Stomach (tissue), 4 donors: ENCODE measurements at regions not wholly inside any gene's neighbourhood (a gene's known extent, or its start where the extent isn't known, plus 50 kb on each side); places are given as distances from the start of the nearest gene placed in this dataset.

Experiments
- POLR2A ChIP-seq, 4 donors: fragments of 450-650 bp; IDR thresholded peaks; one replicate each; pipeline ENCODE4 v1.6.1; 2016; ENCODE audit warnings: antibody characterized with exemption in 4 of 4, control low read depth in 2 of 4, mild to moderate bottlenecking in 1 of 4, moderate library complexity in 1 of 4
- POLR2AphosphoS5 ChIP-seq, 3 donors: sonication (generic); formaldehyde crosslinking; IDR thresholded peaks; one replicate each; pipeline ENCODE4 v1.6.1; 2016; ENCODE audit warnings: antibody characterized with exemption in 3 of 3
- TF ChIP-seq, protein P1 (sequence below), 7 experiments: fragments of 450-650 bp in 4 of 7; fragments of 200-600 bp in 3 of 7; sonication (generic) in 3 of 7; IDR thresholded peaks; one replicate each; pipeline ENCODE4 v1.5.1; 2016 to 2019; ENCODE audit warnings: antibody characterized with exemption in 7 of 7, control low read depth in 2 of 7, mild to moderate bottlenecking in 1 of 7

DNA sequence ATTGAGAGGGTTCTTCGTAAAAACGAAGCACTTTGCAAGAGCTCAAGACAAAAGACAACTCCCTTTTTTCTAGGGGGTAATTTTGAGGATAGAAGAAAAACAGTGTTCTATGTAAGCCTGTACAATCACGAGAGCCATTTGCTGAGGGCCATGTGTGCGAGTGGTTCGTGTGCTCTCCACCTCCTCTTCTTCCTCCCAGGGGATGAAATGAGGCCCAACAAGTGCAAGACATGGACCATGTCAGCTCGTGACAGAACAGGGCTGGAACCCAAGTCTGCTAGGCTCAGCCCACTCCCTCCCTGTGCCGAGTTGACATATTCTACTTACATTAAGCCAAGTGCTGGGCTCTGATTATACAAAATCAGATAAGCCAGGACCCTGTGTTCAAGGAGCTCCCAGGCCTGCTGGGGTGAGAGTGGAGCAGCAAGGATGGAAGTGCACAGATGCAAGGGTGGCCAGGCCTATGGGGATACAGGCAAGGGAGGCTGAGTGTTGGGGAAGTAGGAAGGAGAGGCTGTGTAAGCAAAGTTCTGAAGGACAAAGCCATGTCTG, 97.9 kb upstream of the MSX2 start:
- TF ChIP-seq, protein P1, sequence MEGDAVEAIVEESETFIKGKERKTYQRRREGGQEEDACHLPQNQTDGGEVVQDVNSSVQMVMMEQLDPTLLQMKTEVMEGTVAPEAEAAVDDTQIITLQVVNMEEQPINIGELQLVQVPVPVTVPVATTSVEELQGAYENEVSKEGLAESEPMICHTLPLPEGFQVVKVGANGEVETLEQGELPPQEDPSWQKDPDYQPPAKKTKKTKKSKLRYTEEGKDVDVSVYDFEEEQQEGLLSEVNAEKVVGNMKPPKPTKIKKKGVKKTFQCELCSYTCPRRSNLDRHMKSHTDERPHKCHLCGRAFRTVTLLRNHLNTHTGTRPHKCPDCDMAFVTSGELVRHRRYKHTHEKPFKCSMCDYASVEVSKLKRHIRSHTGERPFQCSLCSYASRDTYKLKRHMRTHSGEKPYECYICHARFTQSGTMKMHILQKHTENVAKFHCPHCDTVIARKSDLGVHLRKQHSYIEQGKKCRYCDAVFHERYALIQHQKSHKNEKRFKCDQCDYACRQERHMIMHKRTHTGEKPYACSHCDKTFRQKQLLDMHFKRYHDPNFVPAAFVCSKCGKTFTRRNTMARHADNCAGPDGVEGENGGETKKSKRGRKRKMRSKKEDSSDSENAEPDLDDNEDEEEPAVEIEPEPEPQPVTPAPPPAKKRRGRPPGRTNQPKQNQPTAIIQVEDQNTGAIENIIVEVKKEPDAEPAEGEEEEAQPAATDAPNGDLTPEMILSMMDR (IDR thresholded peaks at IDR 0.05): no peak
- TF ChIP-seq POLR2A (IDR thresholded peaks at IDR 0.05) (no peak), POLR2AphosphoS5 (IDR thresholded peaks at IDR 0.05) (no peak)
